Activated T-cell treated with anti-CD3 and anti-CD28 coated beads, Interleukin-2, amount 50 U/mL, for 4 hours (primary cell): ENCODE measurements at regions not wholly inside any gene's neighbourhood (a gene's known extent, or its start where the extent isn't known, plus 50 kb on each side); places are given as distances from the start of the nearest gene placed in this dataset.

Source experiments
- ATAC-seq, 2 donors: fragments of 200-7000 bp; cut with Tn5 transposase; one replicate each; pipeline ENCODE4 v1.10.0; 2021
- DNase-seq: peaks from one replicate; pipeline ENCODE4 v3.0.0-alpha.2; 2020
- H3K27me3 Mint-ChIP-seq: one replicate; pipeline ENCODE4 v1.8.0; 2021; ENCODE audit warnings: low read depth, mixed read lengths
- H3K36me3 Mint-ChIP-seq: one replicate; pipeline ENCODE4 v1.8.0; 2022; ENCODE audit warnings: mixed read lengths; ENCODE audit not compliant: insufficient read depth
- H3K4me1 Mint-ChIP-seq: one replicate; pipeline ENCODE4 v1.8.0; 2021; ENCODE audit warnings: low read depth, mixed read lengths
- H3K4me3 Mint-ChIP-seq: one replicate; pipeline ENCODE4 v1.8.0; 2021; ENCODE audit warnings: mild to moderate bottlenecking, moderate library complexity, mixed read lengths
- H3K9me3 Mint-ChIP-seq: one replicate; pipeline ENCODE4 v1.8.0; 2021; ENCODE audit warnings: mixed read lengths

DNA sequence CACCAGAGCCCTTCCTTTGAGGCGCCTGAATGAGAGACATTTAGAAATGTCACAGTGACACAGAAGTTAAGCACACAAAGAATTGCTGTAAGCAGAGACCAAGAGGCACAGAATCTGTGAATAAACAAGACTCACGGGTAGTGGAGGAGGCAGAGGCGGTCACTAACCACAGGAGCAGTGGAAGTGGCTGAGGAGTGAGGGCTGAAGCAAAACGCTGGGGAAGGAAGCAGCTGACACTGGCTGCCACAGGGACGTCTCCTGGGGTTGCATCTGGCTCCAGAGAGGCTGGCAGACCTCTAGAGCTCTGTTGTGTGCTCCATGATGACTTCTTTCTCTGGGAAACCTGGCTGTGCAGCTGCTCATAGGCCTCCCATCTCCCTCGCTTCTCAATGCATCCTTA is 65.0 kb upstream of the SLC2A12 start:
- DNase-seq, result no peak
- Mint-ChIP-seq H3K36me3 (no peaks in the 10 kb centered on the region), H3K4me1 (no peaks in the 10 kb centered on the region), H3K9me3 (no peaks in the 10 kb centered on the region), H3K27me3 (peaks cover 6% of the 10 kb centered on the region), H3K4me3 (no peak overlapping the region)
- no peak for ATAC-seq

DNA sequence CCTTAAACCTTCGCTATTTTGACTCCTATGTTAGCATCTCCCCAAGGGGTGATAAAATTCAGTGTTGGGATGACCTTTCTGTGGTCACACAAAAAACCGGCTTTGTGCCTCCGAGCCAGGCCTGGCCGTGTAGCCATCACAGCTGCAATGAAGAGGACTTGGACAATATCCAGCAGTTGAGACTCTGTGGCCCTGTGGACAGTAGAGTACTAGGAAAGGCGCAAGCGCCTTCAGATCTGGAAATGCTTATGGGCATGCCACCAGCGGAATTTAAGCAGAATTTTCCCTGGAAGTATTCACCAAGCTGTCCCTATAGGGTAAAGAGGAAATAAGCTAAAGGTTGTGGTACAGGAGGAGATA is 63.3 kb upstream of the SLC2A12 start:
- ATAC-seq, result no peak
- Mint-ChIP-seq H3K4me3 (no peak overlapping the region), H3K4me1 (no peaks in the 10 kb centered on the region), H3K9me3 (no peaks in the 10 kb centered on the region), H3K36me3 (no peaks in the 10 kb centered on the region), H3K27me3 (peaks cover 6% of the 10 kb centered on the region)
- no peak for DNase-seq

DNA sequence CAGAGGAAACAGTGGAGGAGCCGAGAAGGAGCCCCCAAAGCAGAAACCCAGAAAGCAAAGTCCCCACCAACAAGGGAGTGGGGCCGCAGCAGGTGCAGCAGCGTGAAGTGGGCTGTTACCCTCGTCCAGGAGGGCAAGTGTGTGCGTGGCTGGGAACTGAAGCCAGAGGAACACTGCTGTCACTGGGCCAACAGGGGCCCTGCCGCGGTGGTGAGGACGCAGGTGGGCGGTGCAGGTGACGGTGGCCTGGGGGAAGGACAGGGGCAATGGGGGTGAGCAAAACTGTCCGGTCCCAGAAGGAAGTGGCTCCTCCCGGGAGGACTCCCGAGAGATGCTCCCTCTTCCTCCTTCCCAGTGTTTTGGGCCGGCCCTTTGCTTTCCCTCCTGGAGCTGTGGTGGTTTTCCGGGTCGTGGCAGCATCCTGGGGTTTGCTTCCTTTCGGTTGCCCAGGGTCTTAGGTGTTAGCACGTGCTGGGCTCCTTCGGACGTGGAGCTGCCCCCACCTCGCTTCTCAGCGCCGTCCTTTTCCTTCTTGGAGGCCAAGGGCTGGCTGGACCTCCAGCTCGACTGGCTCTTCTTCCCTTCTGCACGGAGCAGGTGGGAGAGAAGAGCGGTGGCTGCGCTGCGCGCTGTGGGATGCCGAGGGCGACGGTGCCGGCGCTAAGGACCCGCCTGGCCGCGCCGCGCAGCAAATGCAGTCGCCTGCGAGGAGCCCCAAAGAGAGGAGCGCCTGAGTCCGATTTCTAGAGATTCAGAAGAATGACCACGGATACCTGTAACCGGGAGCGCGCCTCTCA is 62.7 kb upstream of the SLC2A12 start:
- Mint-ChIP-seq H3K36me3 (no peaks in the 10 kb centered on the region), H3K27me3 (peaks cover 6% of the 10 kb centered on the region), H3K4me1 (no peaks in the 10 kb centered on the region), H3K4me3 (no peak overlapping the region), H3K9me3 (no peaks in the 10 kb centered on the region)
- ATAC-seq (no peak), DNase-seq (no peak)

DNA sequence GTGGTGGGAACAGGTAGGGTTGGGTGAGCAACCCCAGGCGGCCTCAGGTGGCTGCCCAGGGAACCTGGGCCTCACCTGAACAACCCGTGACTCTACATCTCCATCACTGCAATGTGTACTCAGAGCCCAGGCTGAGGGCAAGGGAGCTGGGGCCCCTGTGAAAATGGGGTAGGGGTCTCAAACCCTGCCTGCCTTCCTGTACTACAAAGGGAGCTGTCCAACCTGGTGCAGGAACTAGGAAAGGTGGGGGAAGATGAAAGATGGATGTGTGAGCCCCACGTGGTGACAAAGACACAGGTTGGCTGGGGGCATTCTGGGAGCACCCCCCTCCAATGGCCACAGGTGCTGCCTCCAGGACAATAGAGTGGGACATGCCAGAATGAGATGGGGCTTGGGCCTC is 62.1 kb upstream of the SLC2A12 start:
- Mint-ChIP-seq H3K4me1 (no peaks in the 10 kb centered on the region), H3K36me3 (no peaks in the 10 kb centered on the region), H3K4me3 (no peak overlapping the region), H3K27me3 (peaks cover 6% of the 10 kb centered on the region), H3K9me3 (no peaks in the 10 kb centered on the region)
- no peak for ATAC-seq
- no peak for DNase-seq

DNA sequence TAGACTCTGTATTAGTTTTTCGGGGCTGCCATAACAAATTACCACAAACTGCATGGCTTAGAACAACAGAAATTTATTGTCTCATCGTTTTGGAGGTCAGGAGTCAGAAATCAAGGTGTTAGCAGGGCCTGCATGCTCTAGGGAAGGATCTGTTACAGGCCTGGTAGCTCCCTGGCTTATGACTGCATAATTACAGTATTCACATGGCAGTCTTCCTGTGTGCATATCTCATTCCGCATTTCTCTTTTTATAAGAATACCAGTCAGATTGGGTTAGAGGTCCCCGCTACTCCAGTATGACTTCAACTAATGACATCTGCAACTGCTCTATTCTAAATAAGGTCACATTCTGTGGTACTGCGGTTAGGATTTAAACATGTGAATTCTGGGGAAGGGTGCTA is 59.3 kb upstream of the SLC2A12 start:
- peaks cover 8% of the 10 kb centered on the region for H3K27me3 Mint-ChIP-seq
- H3K4me1 Mint-ChIP-seq, result no peaks in the 10 kb centered on the region
- ATAC-seq, result no peak
- H3K36me3 Mint-ChIP-seq, result no peaks in the 10 kb centered on the region
- no peak for DNase-seq
- H3K4me3 Mint-ChIP-seq, result no peak overlapping the region
- no peaks in the 10 kb centered on the region for H3K9me3 Mint-ChIP-seq

DNA sequence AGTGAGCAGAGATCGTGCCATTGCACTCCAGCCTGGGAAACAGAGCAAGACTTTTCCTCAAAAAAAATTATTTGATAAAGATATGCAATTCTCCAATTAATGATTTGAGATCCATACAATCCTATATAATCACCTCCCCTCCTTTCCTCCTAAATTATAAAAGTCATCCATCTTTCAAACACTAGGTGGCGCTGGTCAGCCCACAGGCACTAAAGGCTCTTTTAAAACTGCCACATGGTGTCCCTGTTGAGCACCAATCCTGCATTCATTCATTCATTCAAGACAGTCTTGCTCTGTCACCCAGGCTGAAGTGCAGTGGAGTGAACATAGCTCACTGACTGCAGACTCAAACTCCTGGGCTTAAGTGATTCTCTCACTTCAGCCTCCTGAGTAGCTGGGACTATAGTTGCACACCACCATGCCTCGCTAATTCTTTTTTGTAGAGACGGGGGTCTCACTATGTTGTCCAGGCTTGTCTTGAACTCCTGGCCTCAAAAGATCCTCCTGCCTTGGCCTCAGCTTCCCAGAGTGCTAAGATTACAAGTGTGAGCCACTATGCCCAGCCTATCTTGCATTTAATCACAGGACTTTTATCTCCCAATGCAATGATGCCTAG is 58.7 kb upstream of the SLC2A12 start:
- Mint-ChIP-seq H3K27me3 (peaks cover 8% of the 10 kb centered on the region), H3K36me3 (no peaks in the 10 kb centered on the region), H3K4me1 (no peaks in the 10 kb centered on the region), H3K9me3 (no peaks in the 10 kb centered on the region), H3K4me3 (no peak overlapping the region)
- peak in 1 of 2 donors; percentile 46 for ATAC-seq
- DNase-seq, result peak; percentile 8

DNA sequence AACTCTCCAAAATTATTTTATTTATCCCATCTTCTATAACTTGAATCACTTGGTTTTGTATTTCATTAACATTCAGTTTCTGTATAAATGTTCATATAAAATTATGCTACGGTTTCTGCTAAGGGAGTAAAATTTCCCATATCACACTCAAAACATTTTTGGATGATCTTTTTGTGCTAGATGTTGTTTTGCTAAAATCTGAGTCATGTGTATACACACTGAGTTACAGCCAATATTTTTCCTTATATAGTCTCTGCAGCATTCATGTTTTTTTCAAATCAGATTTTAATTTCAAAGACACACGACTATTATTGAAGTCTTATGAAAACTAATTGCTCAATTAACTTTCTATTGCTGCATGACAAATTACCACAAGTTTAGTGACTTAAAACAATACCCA is 54.3 kb upstream of the SLC2A12 start:
- H3K27me3 Mint-ChIP-seq, result peaks cover 8% of the 10 kb centered on the region
- no peaks in the 10 kb centered on the region for H3K9me3 Mint-ChIP-seq
- DNase-seq (no peak), ATAC-seq (no peak)
- H3K4me3 Mint-ChIP-seq, result no peak overlapping the region
- H3K36me3 Mint-ChIP-seq, result no peaks in the 10 kb centered on the region
- no peaks in the 10 kb centered on the region for H3K4me1 Mint-ChIP-seq

DNA sequence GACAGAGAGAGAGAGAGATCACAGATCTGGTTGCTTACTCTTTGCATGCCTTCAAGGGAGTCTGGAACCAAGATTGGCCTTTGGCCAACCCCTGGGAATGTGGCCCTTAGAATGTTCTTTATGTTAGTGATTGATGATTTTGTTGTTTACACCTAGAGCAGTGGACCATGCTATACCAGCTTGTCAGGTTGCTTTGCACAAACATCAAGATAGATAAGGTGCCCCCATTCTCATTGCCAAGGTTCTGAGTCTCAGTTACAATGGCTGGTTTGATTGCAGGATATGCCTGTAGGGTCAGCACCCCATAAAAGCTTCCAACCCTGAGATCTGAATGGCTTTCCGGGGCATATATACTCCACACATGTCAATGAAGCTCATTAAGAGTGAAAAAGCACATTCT is 53.5 kb upstream of the SLC2A12 start:
- DNase-seq (no peak), ATAC-seq (no peak)
- Mint-ChIP-seq H3K4me3 (no peak overlapping the region), H3K4me1 (no peaks in the 10 kb centered on the region), H3K9me3 (no peaks in the 10 kb centered on the region), H3K27me3 (peaks cover 8% of the 10 kb centered on the region), H3K36me3 (no peaks in the 10 kb centered on the region)

DNA sequence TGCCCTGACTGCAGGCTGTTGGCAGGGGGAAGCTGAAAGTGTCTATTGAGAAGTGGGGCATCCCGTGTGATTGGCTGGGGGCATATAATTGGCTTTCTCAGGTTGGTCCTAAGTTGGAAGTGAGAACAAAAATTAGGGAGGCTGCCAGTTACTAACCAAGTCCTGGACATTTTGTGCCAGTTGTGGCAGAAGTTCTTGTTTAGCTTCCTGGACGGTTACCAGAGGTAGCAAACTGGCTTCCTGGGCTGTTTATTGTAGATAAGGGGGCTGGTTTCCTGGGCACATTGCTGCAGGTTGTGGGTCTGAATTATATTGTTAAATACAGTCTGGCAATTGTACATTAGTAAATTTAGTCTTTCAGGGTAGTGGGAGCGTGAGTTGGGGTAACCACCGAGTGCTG is 50.6 kb upstream of the SLC2A12 start:
- ATAC-seq, result no peak
- H3K9me3 Mint-ChIP-seq, result no peaks in the 10 kb centered on the region
- no peak for DNase-seq
- no peaks in the 10 kb centered on the region for H3K36me3 Mint-ChIP-seq
- no peak overlapping the region for H3K4me3 Mint-ChIP-seq
- no peaks in the 10 kb centered on the region for H3K4me1 Mint-ChIP-seq
- H3K27me3 Mint-ChIP-seq, result peaks cover 18% of the 10 kb centered on the region
